ENCODE measurements at regions not wholly inside any gene's neighbourhood (a gene's known extent, or its start where the extent isn't known, plus 50 kb on each side); places are given as distances from the start of the nearest gene placed in this dataset.

GRCh38 chr15:81449836-81450474 lies 75.9 kb upstream of the TMC3 start:
- TF ChIP-seq CTCF (conservative IDR thresholded peaks at IDR 0.05; ENCODE audit: low read length): no peak
- no peak for TF ChIP-seq EZH2phosphoT487 (IDR thresholded peaks at IDR 0.05; ENCODE audit: borderline replicate concordance)

Data from Loucy (cell line).